ENCODE measurements at regions not wholly inside any gene's neighbourhood (a gene's known extent, or its start where the extent isn't known, plus 50 kb on each side); places are given as distances from the start of the nearest gene placed in this dataset.
"Not testable (repeated sequence)": the region's sequence is repeated elsewhere in the genome, so short reads cannot be mapped to it uniquely, and the experiment has no call there.

DNA sequence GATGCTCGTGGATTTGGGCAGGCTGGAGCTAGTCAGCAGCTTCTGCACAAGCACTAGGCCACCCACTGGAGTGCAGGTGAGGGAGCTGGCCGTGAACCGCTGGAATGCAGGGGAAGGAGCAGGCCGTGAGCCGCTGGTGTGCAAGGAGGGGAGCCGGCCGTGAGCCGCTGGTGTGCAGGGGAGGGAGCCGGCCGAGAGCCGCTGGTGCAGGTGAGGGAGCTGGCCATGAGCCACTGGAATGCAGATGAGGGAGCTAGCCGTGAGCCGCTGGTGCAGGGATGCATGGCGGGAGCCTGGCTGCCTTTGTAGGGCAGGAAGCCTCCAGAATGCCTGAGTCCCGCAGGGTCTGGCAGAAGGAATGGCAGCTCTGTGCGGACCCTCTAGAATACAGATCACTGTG, 4220.0 kb upstream of the OR11H1 start:
- DNase-seq (ENCODE audit: extremely low spot score, unreplicated experiment), result peak; percentile 88
- no peak overlapping the region for H3K27ac Mint-ChIP-seq (ENCODE audit: unreplicated experiment)
- H3K4me3 Mint-ChIP-seq (ENCODE audit: unreplicated experiment), result no peak overlapping the region
- no peak for TF ChIP-seq CTCF (IDR thresholded peaks at IDR 0.05)
- H3K4me1 Mint-ChIP-seq (ENCODE audit: unreplicated experiment), result no peaks in the 10 kb centered on the region
- peaks cover 47% of the 10 kb centered on the region for H3K9me3 Mint-ChIP-seq (ENCODE audit: unreplicated experiment)
- H3K27me3 Mint-ChIP-seq (ENCODE audit: unreplicated experiment), result no peaks in the 10 kb centered on the region
- no peaks in the 10 kb centered on the region for H3K36me3 Mint-ChIP-seq (ENCODE audit: unreplicated experiment)

DNA sequence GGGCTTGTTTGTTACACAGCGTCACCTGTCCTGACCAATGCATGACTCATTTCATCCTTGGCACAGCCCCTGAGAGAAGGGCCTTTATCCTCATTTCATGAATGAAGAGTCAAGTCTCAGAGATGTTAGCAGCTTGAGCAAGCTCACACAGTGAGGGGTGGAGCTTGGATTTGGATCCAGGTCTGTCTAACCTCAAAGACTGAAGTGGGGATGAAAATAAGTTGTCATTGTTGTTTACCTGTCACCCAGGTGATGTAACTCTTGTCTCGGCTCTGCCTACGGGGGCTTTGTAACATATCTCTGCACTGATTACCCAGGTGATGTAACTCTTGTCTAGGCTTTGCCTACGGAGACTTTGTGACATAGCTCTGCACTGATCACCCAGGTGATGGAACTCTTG, 4218.2 kb upstream of the OR11H1 start:
- H3K4me3 Mint-ChIP-seq (ENCODE audit: unreplicated experiment); H3K36me3 Mint-ChIP-seq (ENCODE audit: unreplicated experiment); DNase-seq (ENCODE audit: extremely low spot score, unreplicated experiment); H3K27ac Mint-ChIP-seq (ENCODE audit: unreplicated experiment); H3K4me1 Mint-ChIP-seq (ENCODE audit: unreplicated experiment); H3K27me3 Mint-ChIP-seq (ENCODE audit: unreplicated experiment): not testable (repeated sequence)
- peaks cover 39% of the 10 kb centered on the region for H3K9me3 Mint-ChIP-seq (ENCODE audit: unreplicated experiment)

DNA sequence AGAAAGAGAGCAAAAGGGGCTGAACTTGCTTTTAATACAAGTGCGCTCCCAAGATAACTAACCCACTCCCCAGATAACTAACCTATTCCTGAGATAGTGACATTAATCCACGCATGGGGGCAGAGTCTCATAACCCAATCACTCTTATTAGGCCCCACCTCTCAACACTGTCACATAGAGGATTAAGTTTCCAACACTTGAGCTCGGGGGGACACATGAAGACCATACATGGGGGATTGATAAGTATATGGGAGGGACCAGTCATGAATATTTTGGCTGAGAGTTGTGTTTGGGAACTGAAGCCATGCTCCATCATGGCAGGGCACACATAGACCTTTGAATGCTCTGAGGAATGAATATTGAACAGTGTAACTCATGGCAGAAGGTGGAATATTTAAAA, 4217.3 kb upstream of the OR11H1 start:
- H3K4me3 Mint-ChIP-seq (ENCODE audit: unreplicated experiment); H3K27me3 Mint-ChIP-seq (ENCODE audit: unreplicated experiment); H3K4me1 Mint-ChIP-seq (ENCODE audit: unreplicated experiment); H3K36me3 Mint-ChIP-seq (ENCODE audit: unreplicated experiment); DNase-seq (ENCODE audit: extremely low spot score, unreplicated experiment); H3K27ac Mint-ChIP-seq (ENCODE audit: unreplicated experiment): not testable (repeated sequence)
- H3K9me3 Mint-ChIP-seq (ENCODE audit: unreplicated experiment), result peaks cover 37% of the 10 kb centered on the region

- not testable (repeated sequence) for H3K27me3 Mint-ChIP-seq (ENCODE audit: unreplicated experiment); H3K36me3 Mint-ChIP-seq (ENCODE audit: unreplicated experiment); H3K4me3 Mint-ChIP-seq (ENCODE audit: unreplicated experiment); H3K27ac Mint-ChIP-seq (ENCODE audit: unreplicated experiment); H3K4me1 Mint-ChIP-seq (ENCODE audit: unreplicated experiment)
- peaks cover 35% of the 10 kb centered on the region for H3K9me3 Mint-ChIP-seq (ENCODE audit: unreplicated experiment)
- DNase-seq (ENCODE audit: extremely low spot score, unreplicated experiment), result peak; percentile 84
Measured at GRCh38 chr22:11312640-11313039, 4215.4 kb upstream of the OR11H1 start.

GRCh38 chr22:11313040-11313759, 4214.8 kb upstream of the OR11H1 start:
- H3K27me3 Mint-ChIP-seq (ENCODE audit: unreplicated experiment); H3K4me1 Mint-ChIP-seq (ENCODE audit: unreplicated experiment): not testable (repeated sequence)
- peaks cover 40% of the 10 kb centered on the region for H3K9me3 Mint-ChIP-seq (ENCODE audit: unreplicated experiment)

GRCh38 chr22:11318633-11319032, 4209.4 kb upstream of the OR11H1 start:
- H3K36me3 Mint-ChIP-seq (ENCODE audit: unreplicated experiment); DNase-seq (ENCODE audit: extremely low spot score, unreplicated experiment); H3K27ac Mint-ChIP-seq (ENCODE audit: unreplicated experiment); H3K27me3 Mint-ChIP-seq (ENCODE audit: unreplicated experiment); H3K4me1 Mint-ChIP-seq (ENCODE audit: unreplicated experiment); H3K4me3 Mint-ChIP-seq (ENCODE audit: unreplicated experiment): not testable (repeated sequence)
- H3K9me3 Mint-ChIP-seq (ENCODE audit: unreplicated experiment), result peaks cover 37% of the 10 kb centered on the region

More at GRCh38 chr22:11313040-11313759, 4214.8 kb upstream of the OR11H1 start:
- not testable (repeated sequence) for H3K36me3 Mint-ChIP-seq (ENCODE audit: unreplicated experiment); H3K27ac Mint-ChIP-seq (ENCODE audit: unreplicated experiment); H3K4me3 Mint-ChIP-seq (ENCODE audit: unreplicated experiment)
- DNase-seq (ENCODE audit: extremely low spot score, unreplicated experiment), result peak; percentile 85

DNA sequence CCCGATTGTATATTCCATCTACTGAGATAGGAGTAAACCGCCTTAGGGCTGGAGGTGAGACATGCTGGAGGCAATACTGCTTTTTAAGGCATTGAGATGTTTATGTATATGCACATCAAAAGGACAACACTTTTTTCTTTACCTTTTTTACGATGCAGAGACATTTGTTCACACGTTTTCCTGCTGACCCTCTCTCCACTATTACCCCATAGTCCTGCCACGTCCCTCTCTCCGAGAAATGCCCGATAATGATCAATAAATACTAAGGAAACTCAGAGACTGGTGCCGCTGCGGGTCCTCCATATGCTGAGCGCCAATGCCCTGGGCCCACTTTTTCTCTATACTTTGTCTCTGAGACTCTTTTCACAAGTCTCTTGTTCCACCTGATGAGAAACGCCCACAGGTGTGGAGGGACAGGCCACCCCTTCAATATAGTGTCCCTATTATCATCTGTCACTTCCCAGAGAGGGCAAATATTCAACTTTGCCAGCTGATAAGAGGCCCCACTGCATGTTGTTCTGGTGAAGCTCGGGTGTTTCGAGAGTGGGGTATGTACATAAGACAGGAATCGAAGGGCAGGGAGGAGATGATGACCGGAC, 4203.5 kb upstream of the OR11H1 start:
- peaks cover 42% of the 10 kb centered on the region for H3K9me3 Mint-ChIP-seq (ENCODE audit: unreplicated experiment)

GRCh38 chr22:11325767-11326166, 4202.2 kb upstream of the OR11H1 start:
- H3K36me3 Mint-ChIP-seq (ENCODE audit: unreplicated experiment), result no peaks in the 10 kb centered on the region

More for the DNA sequence above, 4203.5 kb upstream of the OR11H1 start:
- H3K27me3 Mint-ChIP-seq (ENCODE audit: unreplicated experiment); H3K36me3 Mint-ChIP-seq (ENCODE audit: unreplicated experiment); H3K4me1 Mint-ChIP-seq (ENCODE audit: unreplicated experiment); DNase-seq (ENCODE audit: extremely low spot score, unreplicated experiment); H3K4me3 Mint-ChIP-seq (ENCODE audit: unreplicated experiment); H3K27ac Mint-ChIP-seq (ENCODE audit: unreplicated experiment): not testable (repeated sequence)

DNA sequence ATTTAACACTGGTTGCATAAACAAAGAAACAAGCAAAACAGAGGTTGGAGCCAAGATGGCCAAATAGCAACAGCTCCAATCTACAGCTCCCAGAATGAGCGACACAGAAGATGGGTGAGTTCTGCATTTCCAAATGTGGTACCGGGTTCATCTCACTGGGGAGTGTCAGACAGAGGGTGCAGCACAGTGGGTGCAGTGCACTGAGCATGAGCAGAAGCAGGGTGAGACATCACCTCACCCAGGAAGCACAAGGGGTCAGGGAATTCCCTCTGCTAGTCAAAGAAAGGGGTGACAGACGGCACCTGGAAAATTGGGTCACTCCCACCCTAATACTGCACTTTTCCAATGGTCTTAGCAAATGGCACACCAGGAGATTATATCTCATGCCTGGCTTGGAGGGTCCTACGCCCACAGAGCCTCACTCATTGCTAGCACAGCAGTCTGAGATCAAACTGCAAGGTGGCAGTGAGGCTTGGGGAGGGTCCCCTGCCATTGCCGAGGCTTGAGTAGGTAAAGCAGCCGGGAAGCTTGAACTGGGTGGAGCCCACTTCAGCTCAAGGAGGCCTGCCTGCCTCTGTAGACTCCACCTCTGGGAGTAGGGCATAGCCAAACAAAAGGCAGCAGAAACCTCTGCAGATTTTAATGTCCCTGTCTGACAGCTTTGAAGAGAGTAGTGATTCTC, 4186.5 kb upstream of the OR11H1 start:
- H3K27me3 Mint-ChIP-seq (ENCODE audit: unreplicated experiment); H3K4me3 Mint-ChIP-seq (ENCODE audit: unreplicated experiment); H3K27ac Mint-ChIP-seq (ENCODE audit: unreplicated experiment); DNase-seq (ENCODE audit: extremely low spot score, unreplicated experiment); H3K4me1 Mint-ChIP-seq (ENCODE audit: unreplicated experiment); H3K36me3 Mint-ChIP-seq (ENCODE audit: unreplicated experiment): not testable (repeated sequence)
- H3K9me3 Mint-ChIP-seq (ENCODE audit: unreplicated experiment), result peaks cover 69% of the 10 kb centered on the region

More at GRCh38 chr22:11325767-11326166, 4202.2 kb upstream of the OR11H1 start:
- DNase-seq (ENCODE audit: extremely low spot score, unreplicated experiment), result no peak
- no peaks in the 10 kb centered on the region for H3K4me1 Mint-ChIP-seq (ENCODE audit: unreplicated experiment)
- no peaks in the 10 kb centered on the region for H3K27me3 Mint-ChIP-seq (ENCODE audit: unreplicated experiment)
- no peak for TF ChIP-seq CTCF (IDR thresholded peaks at IDR 0.05)
- no peak overlapping the region for H3K4me3 Mint-ChIP-seq (ENCODE audit: unreplicated experiment)
- peaks cover 50% of the 10 kb centered on the region for H3K9me3 Mint-ChIP-seq (ENCODE audit: unreplicated experiment)
- H3K27ac Mint-ChIP-seq (ENCODE audit: unreplicated experiment), result no peak overlapping the region

DNA sequence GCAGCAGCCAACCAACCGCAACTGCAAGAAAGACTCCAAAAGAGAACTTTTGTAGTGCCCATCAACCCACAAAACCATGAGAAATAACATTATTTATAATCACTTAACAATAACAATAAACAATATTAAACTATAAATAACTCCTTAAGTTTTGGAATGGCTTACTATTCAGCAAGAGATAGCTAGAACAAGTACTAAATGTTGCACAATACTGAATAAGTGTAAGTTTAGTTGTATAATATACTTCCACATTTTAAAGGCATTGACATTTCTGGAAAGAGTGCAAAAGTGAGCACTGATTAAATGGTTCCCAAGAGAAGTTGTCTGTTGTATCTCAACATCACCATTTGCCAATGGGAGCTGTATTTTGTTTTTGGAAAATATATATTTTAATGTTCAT, 4176.8 kb upstream of the OR11H1 start:
- DNase-seq (ENCODE audit: extremely low spot score, unreplicated experiment); H3K27ac Mint-ChIP-seq (ENCODE audit: unreplicated experiment); H3K4me1 Mint-ChIP-seq (ENCODE audit: unreplicated experiment); H3K27me3 Mint-ChIP-seq (ENCODE audit: unreplicated experiment); H3K36me3 Mint-ChIP-seq (ENCODE audit: unreplicated experiment); H3K4me3 Mint-ChIP-seq (ENCODE audit: unreplicated experiment): not testable (repeated sequence)
- peaks cover 69% of the 10 kb centered on the region for H3K9me3 Mint-ChIP-seq (ENCODE audit: unreplicated experiment)

All from osteocyte (in vitro differentiated cells).